A549 (cell line): ENCODE measurements at regions not wholly inside any gene's neighbourhood (a gene's known extent, or its start where the extent isn't known, plus 50 kb on each side); places are given as distances from the start of the nearest gene placed in this dataset.

ENCODE experiments used
- ATAC-seq, 2 experiments: fragments of 200-7000 bp in 1 of 2; fragments of >200 bp in 1 of 2; cut with Nextera tagmentation in 1 of 2; cut with Tn5 transposase in 1 of 2; 3 replicates each; pipeline versions ENCODE4 v1.8.0 to v1.9.1; 2018 to 2020; ENCODE audit warnings: mild to moderate bottlenecking in 1 of 2, moderate library complexity in 1 of 2
- CTCF ChIA-PET: fragments of 300-600 bp; sonication (Branson Sonifier 250); formaldehyde crosslinking; extraction: SDS; loops from one replicate; lab custom pipeline; 2021; ENCODE audit warnings: antibody characterized with exemption, inconsistent platforms; lab: Yijun Ruan, JAX
- POLR2A ChIA-PET: fragments of 350-600 bp; formaldehyde crosslinking; extraction: SDS; loops from one replicate; lab custom pipeline; 2021; ENCODE audit warnings: antibody characterized with exemption, inconsistent platforms; lab: Yijun Ruan, JAX
- DNase-seq, 2 experiments: peaks; one replicate each; pipeline versions ENCODE4 v3.0.0 to v3.0.0-alpha.2; 2011 to 2016; ENCODE audit warnings: low read depth in 1 of 2, low spot score in 1 of 2
- FAIRE-seq: peaks from 2 replicates; lab custom pipeline; 2011; peaks lifted over from hg19 to GRCh38; lab: Jason Lieb, UNC
- H3K27ac ChIP-seq, 2 experiments: fragments of >200 bp; sonication (Bioruptor Twin); formaldehyde crosslinking; 3 replicates each; pipeline ENCODE4 v1.5.1; 2016 to 2017
- H3K4me1 ChIP-seq: fragments of >200 bp; sonication (Bioruptor Twin); formaldehyde crosslinking; 3 replicates; pipeline ENCODE4 v1.6.1; 2016
- H3K4me2 ChIP-seq: fragments of >200 bp; sonication (Bioruptor Twin); formaldehyde crosslinking; 3 replicates; pipeline ENCODE4 v1.6.1; 2016
- H3K4me3 ChIP-seq: fragments of >200 bp; sonication (Bioruptor Twin); formaldehyde crosslinking; 3 replicates; pipeline ENCODE4 v1.5.1; 2016
- H3K9me3 ChIP-seq: fragments of >200 bp; sonication (Bioruptor Twin); formaldehyde crosslinking; 3 replicates; pipeline ENCODE4 v1.6.1; 2016
- ATOH8 ChIP-seq: fragments of 250-450 bp; sonication (Bioruptor Pico); IDR thresholded peaks from 2 replicates; pipeline ENCODE4 v1.5.0; 2020; ENCODE audit warnings: low read depth, mild to moderate bottlenecking, moderate library complexity
- BCL3 ChIP-seq: fragments of >200 bp; sonication (Bioruptor Twin); formaldehyde crosslinking; IDR thresholded peaks from 3 replicates; pipeline ENCODE4 v1.6.1; 2016
- BHLHE40 ChIP-seq: IDR thresholded peaks from 2 replicates; pipeline ENCODE4 v1.6.1; 2012; ENCODE audit warnings: low read depth, low read length, inconsistent platforms
- CBX2 ChIP-seq: fragments of 200-600 bp; sonication (generic); IDR thresholded peaks from 2 replicates; pipeline ENCODE4 v1.6.1; 2016; ENCODE audit warnings: low read depth, mild to moderate bottlenecking, borderline replicate concordance
- CEBPB ChIP-seq, 2 experiments: fragments of >200 bp in 1 of 2; sonication (Bioruptor Twin) in 1 of 2; formaldehyde crosslinking in 1 of 2; IDR thresholded peaks; 2 replicates each; pipeline ENCODE4 v1.6.1; 2012 to 2016
- EHMT2 ChIP-seq: fragments of 200-600 bp; sonication (generic); IDR thresholded peaks from 2 replicates; pipeline ENCODE4 v1.6.1; 2016; ENCODE audit warnings: antibody characterized with exemption, low read depth, mild to moderate bottlenecking, moderate library complexity
- ELK1 ChIP-seq: fragments of 150-350 bp; IDR thresholded peaks from 2 replicates; pipeline ENCODE4 v1.6.1; 2014; ENCODE audit warnings: low read depth, mild to moderate bottlenecking, low read length
- EP300 ChIP-seq, 2 experiments: fragments of >200 bp; sonication (Bioruptor Twin); formaldehyde crosslinking; IDR thresholded peaks; 2 replicates in 1 of 2; 3 replicates in 1 of 2; pipeline ENCODE4 v1.6.1; 2016 to 2017
- FOSL2 ChIP-seq, 2 experiments: fragments of 450-650 bp in 1 of 2; fragments of >200 bp in 1 of 2; sonication (Bioruptor Twin) in 1 of 2; formaldehyde crosslinking; IDR thresholded peaks; 2 replicates each; pipeline versions ENCODE4 v1.5.0 to v1.6.1; 2016 to 2020; ENCODE audit warnings: mild to moderate bottlenecking in 1 of 2, moderate library complexity in 1 of 2
- FOXS1 ChIP-seq: fragments of 250-450 bp; sonication (Bioruptor Pico); IDR thresholded peaks from 2 replicates; pipeline ENCODE4 v1.5.0; 2020; ENCODE audit warnings: mild to moderate bottlenecking, moderate library complexity
- GATA3 ChIP-seq: IDR thresholded peaks from 2 replicates; pipeline ENCODE4 v1.6.1; 2012; ENCODE audit warnings: borderline replicate concordance
- HEYL ChIP-seq: fragments of 250-450 bp; sonication (Bioruptor Pico); IDR thresholded peaks from 2 replicates; pipeline ENCODE4 v1.8.0; 2021; ENCODE audit warnings: mild to moderate bottlenecking, moderate library complexity
- HMGXB4 ChIP-seq: fragments of 250-450 bp; sonication (Bioruptor Pico); IDR thresholded peaks from 2 replicates; pipeline ENCODE4 v1.5.0; 2021; ENCODE audit warnings: mild to moderate bottlenecking, moderate library complexity, borderline replicate concordance
- HOXB13 ChIP-seq: fragments of 250-450 bp; sonication (Bioruptor Pico); IDR thresholded peaks from 2 replicates; pipeline ENCODE4 v1.5.0; 2020; ENCODE audit warnings: low read depth, mild to moderate bottlenecking, moderate library complexity
- HOXB5 ChIP-seq: fragments of 250-450 bp; sonication (Bioruptor Pico); IDR thresholded peaks from 2 replicates; pipeline ENCODE4 v1.5.0; 2020; ENCODE audit warnings: mild to moderate bottlenecking, moderate library complexity
- MAFK ChIP-seq: fragments of 450-650 bp; IDR thresholded peaks from 2 replicates; pipeline ENCODE4 v1.6.1; 2014; ENCODE audit not compliant: partially characterized antibody
- MAZ ChIP-seq: fragments of 150-350 bp; IDR thresholded peaks from 2 replicates; pipeline ENCODE4 v1.6.1; 2014; ENCODE audit warnings: antibody characterized with exemption, low read depth, low read length, borderline replicate concordance
- NFE2L2 ChIP-seq: fragments of 150-350 bp; conservative IDR thresholded peaks from 2 replicates; pipeline ENCODE4 v1.6.1; 2014; ENCODE audit warnings: low read length
- POLR2A ChIP-seq: IDR thresholded peaks from 2 replicates; pipeline ENCODE4 v1.6.1; 2012; ENCODE audit warnings: mild to moderate bottlenecking, low read length
- SMC3 ChIP-seq: fragments of >200 bp; sonication (Bioruptor Twin); formaldehyde crosslinking; IDR thresholded peaks from 3 replicates; pipeline ENCODE4 v1.6.1; 2018; ENCODE audit warnings: inconsistent platforms
- SREBF2 ChIP-seq: fragments of 450-650 bp; IDR thresholded peaks from 2 replicates; pipeline ENCODE4 v1.6.1; 2014; ENCODE audit warnings: mild to moderate bottlenecking, moderate library complexity
- TP53 ChIP-seq: fragments of 250-450 bp; sonication (Bioruptor Pico); IDR thresholded peaks from 2 replicates; pipeline ENCODE4 v1.5.0; 2021; ENCODE audit warnings: mild to moderate bottlenecking, moderate library complexity
- USF2 ChIP-seq: fragments of 450-650 bp; IDR thresholded peaks from 2 replicates; pipeline ENCODE4 v1.6.1; 2014; ENCODE audit warnings: antibody characterized with exemption
- ZC3H11A ChIP-seq: fragments of 450-650 bp; IDR thresholded peaks from 2 replicates; pipeline ENCODE4 v1.6.1; 2014; ENCODE audit warnings: antibody characterized with exemption, mild to moderate bottlenecking
- ZFP36 ChIP-seq: fragments of 450-650 bp; IDR thresholded peaks from 2 replicates; pipeline ENCODE4 v1.6.1; 2014; ENCODE audit warnings: borderline replicate concordance; ENCODE audit not compliant: partially characterized antibody
- ZSCAN20 ChIP-seq: fragments of 250-450 bp; sonication (Bioruptor Pico); IDR thresholded peaks from 2 replicates; pipeline ENCODE4 v1.8.0; 2022; ENCODE audit warnings: mild to moderate bottlenecking, moderate library complexity
- WGBS: methylation state at CpG from one replicate; pipeline ENCODE4 v1.1.6; 2017; ENCODE audit errors: missing lambda C conversion rate; 5-methylcytosine and 5-hydroxymethylcytosine counted together

GRCh38 chr17:77478899-77479298 lies 338.1 kb downstream of the SEC14L1 start (continued):
- TF ChIP-seq HOXB13 (CRISPR knock-in tag) (no peak), EHMT2 (no peak)

- FAIRE-seq: no peak
- TF ChIP-seq ELK1: no peak
- no peak for TF ChIP-seq EP300 (IDR thresholded peaks at IDR 0.05)
- no peak for TF ChIP-seq BHLHE40
- TF ChIP-seq CBX2: no peak
- no peak for TF ChIP-seq HEYL (CRISPR knock-in tag)
- TF ChIP-seq SMC3: no peak
- no peak for TF ChIP-seq GATA3
- TF ChIP-seq POLR2A: no peak
- TF ChIP-seq ZFP36: no peak
- no peak for TF ChIP-seq BCL3
- no peak for TF ChIP-seq MAZ
- TF ChIP-seq FOSL2 (IDR thresholded peaks at IDR 0.05): no peak
- no peak for TF ChIP-seq FOSL2 (CRISPR knock-in tag; IDR thresholded peaks at IDR 0.05)
- TF ChIP-seq SREBF2: no peak
- no peak for TF ChIP-seq HOXB5 (CRISPR knock-in tag)
- TF ChIP-seq USF2: no peak
- no peak for TF ChIP-seq ATOH8 (CRISPR knock-in tag)
- TF ChIP-seq, all 56 proteins: peak for 0
- ChIA-PET POLR2A (no interaction called here), CTCF (interaction anchor here (1.0 kb wide), 1 partner anchor 55 kb away, joined by 3 read pairs; no protein-coding TSS in a partner anchor)
- Histone ChIP-seq H3K4me2 (no peak overlapping the region), H3K4me1 (peaks cover 26% of the 10 kb centered on the region), H3K27ac (peak overlapping the region in 1 of 2 experiments; percentile 12; a peak in 2 of 6 replicates), H3K9me3 (no peaks in the 10 kb centered on the region), H3K4me3 (no peak overlapping the region)
- WGBS: 87% methylated on average over 20 of the region's 26 CpGs
- no peak for ATAC-seq
- no peak for DNase-seq
Observed at GRCh38 chr17:77479372-77480198, 338.8 kb downstream of the SEC14L1 start.

GRCh38 chr17:77480199-77480508 lies 339.4 kb downstream of the SEC14L1 start:
- 96% methylated on average over 7 of the region's 7 CpGs for WGBS
- ChIA-PET CTCF (interaction anchor here (3.9 kb wide), 1 partner anchor 149 kb away, joined by 20 read pairs; no protein-coding TSS in a partner anchor), POLR2A (no interaction called here)
- H3K9me3 ChIP-seq: no peaks in the 10 kb centered on the region
- H3K4me2 ChIP-seq: no peak overlapping the region
- H3K4me3 ChIP-seq: no peak overlapping the region
- peaks cover 26% of the 10 kb centered on the region for H3K4me1 ChIP-seq
- no peak for DNase-seq
- peak overlapping the region in 1 of 2 experiments; percentile 12; a peak in 2 of 6 replicates for H3K27ac ChIP-seq
- FAIRE-seq: no peak
- TF ChIP-seq ZSCAN20 (no peak), MAFK (no peak), NFE2L2 (no peak), FOSL2 (IDR thresholded peaks at IDR 0.05) (no peak), FOSL2 (CRISPR knock-in tag; IDR thresholded peaks at IDR 0.05) (no peak), BHLHE40 (no peak), SMC3 (no peak), TP53 (CRISPR knock-in tag) (no peak), FOXS1 (no peak), HOXB13 (CRISPR knock-in tag) (no peak), CEBPB (IDR thresholded peaks at IDR 0.05) (no peak), ZC3H11A (no peak), CBX2 (no peak), MAZ (no peak), HMGXB4 (no peak)
- TF ChIP-seq, all 56 proteins: peak for 0
- ATAC-seq: no peak
